HG03097 (cell line): ENCODE measurements at regions not wholly inside any gene's neighbourhood (a gene's known extent, or its start where the extent isn't known, plus 50 kb on each side); places are given as distances from the start of the nearest gene placed in this dataset.

Experiments used
- ATAC-seq: cut with Tn5 transposase; IDR thresholded peaks from one replicate; pipeline ENCODE4 v1.9.1; 2021; ENCODE audit not compliant: unreplicated experiment, low FRiP score

GRCh38 chr12:84607170-84607819 is 305.3 kb downstream of the SLC6A15 start:
- no peak for ATAC-seq

- ATAC-seq = no peak
Observed at GRCh38 chr12:84605983-84606382, 306.6 kb downstream of the SLC6A15 start.

GRCh38 chr12:84604551-84604950 is 308.0 kb downstream of the SLC6A15 start:
- no peak for ATAC-seq

GRCh38 chr12:84603484-84604248 is 308.9 kb downstream of the SLC6A15 start:
- no peak for ATAC-seq

GRCh38 chr12:84601483-84601882 is 311.1 kb downstream of the SLC6A15 start:
- ATAC-seq = no peak

GRCh38 chr12:84599539-84599938 is 313.1 kb downstream of the SLC6A15 start:
- ATAC-seq = no peak

GRCh38 chr12:84596266-84596665 is 316.3 kb downstream of the SLC6A15 start:
- ATAC-seq = no peak

GRCh38 chr12:84594157-84594556 is 318.4 kb downstream of the SLC6A15 start:
- ATAC-seq = no peak

- no peak for ATAC-seq
Observed at GRCh38 chr12:84585776-84586395, 326.7 kb downstream of the SLC6A15 start.

- no peak for ATAC-seq
Observed at GRCh38 chr12:84572196-84572595, 340.4 kb downstream of the SLC6A15 start.

- no peak for ATAC-seq
Observed at GRCh38 chr12:84562331-84562730, 350.3 kb downstream of the SLC6A15 start.

- ATAC-seq = no peak
Observed at GRCh38 chr12:84561351-84561750, 351.2 kb downstream of the SLC6A15 start.

GRCh38 chr12:84554199-84554723 is 358.3 kb downstream of the SLC6A15 start:
- ATAC-seq = no peak

GRCh38 chr12:84553331-84554117 is 359.1 kb downstream of the SLC6A15 start:
- ATAC-seq = no peak

- no peak for ATAC-seq
Observed at GRCh38 chr12:84551373-84551772, 361.2 kb downstream of the SLC6A15 start.

GRCh38 chr12:84550518-84550917 is 362.1 kb downstream of the SLC6A15 start:
- ATAC-seq = no peak

- no peak for ATAC-seq
Observed at GRCh38 chr12:84542289-84542688, 370.3 kb downstream of the SLC6A15 start.

GRCh38 chr12:84537666-84538065 is 374.9 kb downstream of the SLC6A15 start:
- no peak for ATAC-seq

GRCh38 chr12:84512751-84513150 is 399.8 kb downstream of the SLC6A15 start:
- no peak for ATAC-seq

GRCh38 chr12:84508851-84509260 is 403.7 kb downstream of the SLC6A15 start:
- ATAC-seq = no peak
